Activated CD8-positive, alpha-beta T cell treated with anti-CD3 and anti-CD28 coated beads, Interleukin-2, amount 10 ng/mL, durations not matched to agents 7 days and 5 days (primary cell): ENCODE measurements at regions not wholly inside any gene's neighbourhood (a gene's known extent, or its start where the extent isn't known, plus 50 kb on each side); places are given as distances from the start of the nearest gene placed in this dataset.

Experiments
- ATAC-seq: fragments of 150-1000 bp; cut with Tn5 transposase; one replicate; pipeline ENCODE4 v1.10.0; 2021; ENCODE audit warnings: moderate library complexity
- CTCF ChIA-PET: fragments of 350-600 bp; sonication (Branson Sonifier 250); formaldehyde crosslinking; loops from one replicate; lab custom pipeline; 2021; ENCODE audit warnings: antibody characterized with exemption; lab: Charles Lee
- POLR2A ChIA-PET: fragments of 350-600 bp; sonication (Branson Sonifier 250); formaldehyde crosslinking; loops from one replicate; lab custom pipeline; 2021; ENCODE audit warnings: antibody characterized with exemption; lab: Charles Lee
- DNase-seq: peaks from one replicate; pipeline ENCODE4 v3.0.0-alpha.2; 2020
- H3K27ac Mint-ChIP-seq: one replicate; pipeline ENCODE4 v1.8.0; 2021; ENCODE audit warnings: mild to moderate bottlenecking, mixed read lengths
- H3K27me3 Mint-ChIP-seq: one replicate; pipeline ENCODE4 v1.8.0; 2021; ENCODE audit warnings: low read depth, mixed read lengths
- H3K36me3 Mint-ChIP-seq: one replicate; pipeline ENCODE4 v1.8.0; 2021; ENCODE audit warnings: low read depth, mixed read lengths
- H3K4me1 Mint-ChIP-seq: one replicate; pipeline ENCODE4 v1.8.0; 2021; ENCODE audit warnings: low read depth, mixed read lengths
- H3K4me3 Mint-ChIP-seq: one replicate; pipeline ENCODE4 v1.8.0; 2021; ENCODE audit warnings: mild to moderate bottlenecking, mixed read lengths
- H3K9me3 Mint-ChIP-seq: one replicate; pipeline ENCODE4 v1.8.0; 2022; ENCODE audit warnings: mixed read lengths; ENCODE audit not compliant: insufficient read depth

GRCh38 chr10:94092848-94093247, 99.1 kb downstream of the PLCE1 start:
- H3K4me1 Mint-ChIP-seq, result no peaks in the 10 kb centered on the region
- H3K36me3 Mint-ChIP-seq, result no peaks in the 10 kb centered on the region
- H3K27me3 Mint-ChIP-seq, result peaks cover 7% of the 10 kb centered on the region
- no peaks in the 10 kb centered on the region for H3K9me3 Mint-ChIP-seq
- no peak for DNase-seq
- no peak overlapping the region for H3K27ac Mint-ChIP-seq
- CTCF ChIA-PET, result no interaction called here
- H3K4me3 Mint-ChIP-seq, result no peak overlapping the region
- ATAC-seq, result no peak
- POLR2A ChIA-PET, result no interaction called here

- H3K27ac Mint-ChIP-seq, result no peak overlapping the region
- POLR2A ChIA-PET, result no interaction called here
Measured at GRCh38 chr10:94093286-94093905, 99.7 kb downstream of the PLCE1 start.

GRCh38 chr10:94094540-94094939, 100.8 kb downstream of the PLCE1 start:
- CTCF ChIA-PET, result no interaction called here
- peaks cover 2% of the 10 kb centered on the region for H3K27me3 Mint-ChIP-seq
- POLR2A ChIA-PET, result no interaction called here
- H3K4me1 Mint-ChIP-seq, result no peaks in the 10 kb centered on the region
- H3K4me3 Mint-ChIP-seq, result no peak overlapping the region
- ATAC-seq (no peak), DNase-seq (no peak)
- no peaks in the 10 kb centered on the region for H3K9me3 Mint-ChIP-seq
- H3K27ac Mint-ChIP-seq, result no peak overlapping the region
- no peaks in the 10 kb centered on the region for H3K36me3 Mint-ChIP-seq

More at GRCh38 chr10:94093286-94093905, 99.7 kb downstream of the PLCE1 start:
- Mint-ChIP-seq H3K9me3 (no peaks in the 10 kb centered on the region), H3K27me3 (peaks cover 4% of the 10 kb centered on the region), H3K36me3 (no peaks in the 10 kb centered on the region), H3K4me3 (no peak overlapping the region), H3K4me1 (no peaks in the 10 kb centered on the region)
- no peak for ATAC-seq
- CTCF ChIA-PET, result no interaction called here
- no peak for DNase-seq

- Mint-ChIP-seq H3K36me3 (no peaks in the 10 kb centered on the region), H3K27me3 (peaks cover 2% of the 10 kb centered on the region), H3K4me3 (no peak overlapping the region), H3K27ac (no peak overlapping the region), H3K9me3 (no peaks in the 10 kb centered on the region), H3K4me1 (no peaks in the 10 kb centered on the region)
- ATAC-seq (no peak), DNase-seq (no peak)
- ChIA-PET POLR2A (no interaction called here), CTCF (no interaction called here)
Measured at GRCh38 chr10:94097656-94098055, 103.9 kb downstream of the PLCE1 start.

GRCh38 chr10:94098896-94099295, 105.2 kb downstream of the PLCE1 start:
- no peaks in the 10 kb centered on the region for H3K4me1 Mint-ChIP-seq
- H3K36me3 Mint-ChIP-seq, result no peaks in the 10 kb centered on the region

GRCh38 chr10:94101894-94102293, 108.2 kb downstream of the PLCE1 start:
- ATAC-seq (no peak), DNase-seq (no peak)
- no peak overlapping the region for H3K27ac Mint-ChIP-seq
- POLR2A ChIA-PET, result no interaction called here
- no peaks in the 10 kb centered on the region for H3K36me3 Mint-ChIP-seq
- H3K9me3 Mint-ChIP-seq, result no peaks in the 10 kb centered on the region
- peaks cover 2% of the 10 kb centered on the region for H3K27me3 Mint-ChIP-seq
- no peaks in the 10 kb centered on the region for H3K4me1 Mint-ChIP-seq
- H3K4me3 Mint-ChIP-seq, result no peak overlapping the region
- CTCF ChIA-PET, result no interaction called here

More at GRCh38 chr10:94098896-94099295, 105.2 kb downstream of the PLCE1 start:
- H3K27me3 Mint-ChIP-seq, result peaks cover 2% of the 10 kb centered on the region
- no peak overlapping the region for H3K4me3 Mint-ChIP-seq
- ATAC-seq, result no peak
- CTCF ChIA-PET, result no interaction called here
- POLR2A ChIA-PET, result no interaction called here
- no peak overlapping the region for H3K27ac Mint-ChIP-seq
- no peaks in the 10 kb centered on the region for H3K9me3 Mint-ChIP-seq
- no peak for DNase-seq

- Mint-ChIP-seq H3K27me3 (peaks cover 2% of the 10 kb centered on the region), H3K27ac (no peak overlapping the region), H3K36me3 (no peaks in the 10 kb centered on the region), H3K4me1 (no peaks in the 10 kb centered on the region), H3K4me3 (no peak overlapping the region), H3K9me3 (no peaks in the 10 kb centered on the region)
- ATAC-seq (no peak), DNase-seq (no peak)
- ChIA-PET CTCF (no interaction called here), POLR2A (no interaction called here)
Measured at GRCh38 chr10:94102436-94102835, 108.7 kb downstream of the PLCE1 start.

- Mint-ChIP-seq H3K36me3 (no peaks in the 10 kb centered on the region), H3K27ac (no peak overlapping the region), H3K9me3 (no peaks in the 10 kb centered on the region), H3K27me3 (no peaks in the 10 kb centered on the region), H3K4me3 (no peak overlapping the region), H3K4me1 (no peaks in the 10 kb centered on the region)
- ChIA-PET CTCF (no interaction called here), POLR2A (no interaction called here)
- DNase-seq (no peak), ATAC-seq (no peak)
Measured at GRCh38 chr10:94103192-94103591, 109.5 kb downstream of the PLCE1 start.

GRCh38 chr10:94103801-94104221, 110.1 kb downstream of the PLCE1 start:
- ATAC-seq (no peak), DNase-seq (no peak)
- H3K4me1 Mint-ChIP-seq, result no peaks in the 10 kb centered on the region
- CTCF ChIA-PET, result no interaction called here
- H3K36me3 Mint-ChIP-seq, result no peaks in the 10 kb centered on the region
- no peaks in the 10 kb centered on the region for H3K9me3 Mint-ChIP-seq
- H3K27ac Mint-ChIP-seq, result no peak overlapping the region
- POLR2A ChIA-PET, result no interaction called here
- no peak overlapping the region for H3K4me3 Mint-ChIP-seq
- no peaks in the 10 kb centered on the region for H3K27me3 Mint-ChIP-seq

GRCh38 chr10:94104316-94105000, 110.7 kb downstream of the PLCE1 start:
- no peaks in the 10 kb centered on the region for H3K9me3 Mint-ChIP-seq
- no peak for ATAC-seq
- H3K36me3 Mint-ChIP-seq, result no peaks in the 10 kb centered on the region
- H3K27me3 Mint-ChIP-seq, result no peaks in the 10 kb centered on the region
- DNase-seq, result no peak
- H3K4me1 Mint-ChIP-seq, result no peaks in the 10 kb centered on the region
- CTCF ChIA-PET, result no interaction called here
- POLR2A ChIA-PET, result no interaction called here
- H3K4me3 Mint-ChIP-seq, result no peak overlapping the region
- H3K27ac Mint-ChIP-seq, result no peak overlapping the region

GRCh38 chr10:94105226-94105625, 111.5 kb downstream of the PLCE1 start:
- ATAC-seq, result no peak
- ChIA-PET POLR2A (no interaction called here), CTCF (no interaction called here)
- H3K4me1 Mint-ChIP-seq, result no peaks in the 10 kb centered on the region
- H3K36me3 Mint-ChIP-seq, result no peaks in the 10 kb centered on the region
- H3K9me3 Mint-ChIP-seq, result no peaks in the 10 kb centered on the region
- no peaks in the 10 kb centered on the region for H3K27me3 Mint-ChIP-seq
- DNase-seq, result no peak
- H3K4me3 Mint-ChIP-seq, result no peak overlapping the region
- no peak overlapping the region for H3K27ac Mint-ChIP-seq

- Mint-ChIP-seq H3K27ac (no peak overlapping the region), H3K4me3 (no peak overlapping the region), H3K36me3 (no peaks in the 10 kb centered on the region), H3K9me3 (no peaks in the 10 kb centered on the region), H3K27me3 (no peaks in the 10 kb centered on the region), H3K4me1 (no peaks in the 10 kb centered on the region)
- ChIA-PET CTCF (no interaction called here), POLR2A (no interaction called here)
- DNase-seq (no peak), ATAC-seq (no peak)
Measured at GRCh38 chr10:94107191-94107590, 113.5 kb downstream of the PLCE1 start.
